Upper lobe of left lung (tissue), 6 donors: ENCODE measurements at regions not wholly inside any gene's neighbourhood (a gene's known extent, or its start where the extent isn't known, plus 50 kb on each side); places are given as distances from the start of the nearest gene placed in this dataset.
"Not testable (repeated sequence)": the region's sequence is repeated elsewhere in the genome, so short reads cannot be mapped to it uniquely, and the experiment has no call there.

Experiments used
- ATAC-seq, 2 donors: fragments of 200-7000 bp; cut with Tn5 transposase; one replicate each; pipeline ENCODE4 v1.9.1; 2022; ENCODE audit warnings: mild to moderate bottlenecking in 2 of 2, moderate library complexity in 2 of 2; ENCODE audit not compliant: low FRiP score in 2 of 2
- DNase-seq, 2 donors: peaks; one replicate each; pipeline ENCODE4 v3.0.0-alpha.2; 2019 to 2020
- H3K27ac ChIP-seq, 4 donors: fragments of 200-600 bp; sonication (generic); one replicate each; pipeline ENCODE4 v1.5.1; 2016 to 2019
- H3K27me3 ChIP-seq, 4 donors: fragments of 200-600 bp; sonication (generic); one replicate each; pipeline ENCODE4 v1.5.1; 2017 to 2019
- H3K36me3 ChIP-seq, 4 donors: fragments of 200-600 bp; sonication (generic); one replicate each; pipeline ENCODE4 v1.5.1; 2016 to 2019
- H3K4me1 ChIP-seq, 4 donors: fragments of 200-600 bp; sonication (generic); one replicate each; pipeline ENCODE4 v1.5.1; 2018 to 2019
- H3K4me3 ChIP-seq, 4 donors: fragments of 200-600 bp; sonication (generic); one replicate each; pipeline ENCODE4 v1.5.1; 2017 to 2019; ENCODE audit warnings: mild to moderate bottlenecking in 2 of 4, moderate library complexity in 1 of 4
- H3K9me3 ChIP-seq, 4 donors: fragments of 200-600 bp; sonication (generic); one replicate each; pipeline ENCODE4 v1.5.1; 2018 to 2019
- WGBS, 2 donors: methylation state at CpG; one replicate each; pipeline ENCODE4 v1.1.5; 2017 to 2018; 5-methylcytosine and 5-hydroxymethylcytosine counted together
- donor health status: DM: no; HTN: no; CAD: no; lungs with moderate emphysema.
- donor health status: DM: no; HTN: yes; CAD: no; lungs with severe emphysema.

- H3K27me3 ChIP-seq, H3K36me3 ChIP-seq, H3K4me1 ChIP-seq, H3K27ac ChIP-seq, H3K4me3 ChIP-seq, ATAC-seq, H3K9me3 ChIP-seq: not testable (repeated sequence)
- DNase-seq = peak in 1 of 2 donors; percentile 15
- 83 to 91% methylated on average over 5 to 9 of the region's 10 CpGs for WGBS, 2 donors
Measured at GRCh38 chr2:87521057-87521456, 226.8 kb upstream of the PLGLB2 start.

- not testable (repeated sequence) for H3K9me3 ChIP-seq, ATAC-seq, H3K4me1 ChIP-seq, DNase-seq, H3K27ac ChIP-seq, H3K36me3 ChIP-seq, H3K27me3 ChIP-seq, H3K4me3 ChIP-seq
- WGBS, 2 donors = 83 to 87% methylated on average over 4 to 6 of the region's 7 CpGs
Measured at GRCh38 chr2:87521489-87521888, 226.4 kb upstream of the PLGLB2 start.

DNA sequence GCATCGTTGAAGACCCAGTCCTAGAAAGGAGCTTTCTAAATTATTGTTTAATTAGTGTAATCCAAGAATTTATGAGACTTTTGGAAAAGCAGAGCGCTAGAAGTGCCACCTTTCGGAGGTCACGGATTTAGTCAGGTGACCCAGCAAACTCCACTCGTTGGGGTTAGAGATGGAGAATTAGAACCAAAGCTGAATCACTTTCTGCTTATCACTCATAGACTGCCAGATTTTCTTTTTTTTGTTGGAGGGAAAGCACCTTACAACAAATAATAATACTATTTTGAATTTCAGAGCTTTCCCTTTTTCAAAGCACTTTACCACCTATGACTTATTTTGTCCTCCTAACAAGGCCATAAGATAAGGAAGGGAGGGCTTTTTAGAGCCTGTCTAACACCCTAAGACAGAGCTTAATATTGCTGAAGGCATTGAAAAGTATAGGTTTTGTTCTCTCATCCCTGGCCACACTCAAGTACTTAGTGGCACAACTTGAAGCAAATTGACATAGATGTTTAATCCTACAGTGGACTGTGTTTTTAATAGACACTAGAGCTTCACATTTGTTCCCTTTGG is 223.2 kb upstream of the PLGLB2 start:
- WGBS, 2 donors = 73 to 94% methylated on average over 5 of the region's 5 CpGs

DNA sequence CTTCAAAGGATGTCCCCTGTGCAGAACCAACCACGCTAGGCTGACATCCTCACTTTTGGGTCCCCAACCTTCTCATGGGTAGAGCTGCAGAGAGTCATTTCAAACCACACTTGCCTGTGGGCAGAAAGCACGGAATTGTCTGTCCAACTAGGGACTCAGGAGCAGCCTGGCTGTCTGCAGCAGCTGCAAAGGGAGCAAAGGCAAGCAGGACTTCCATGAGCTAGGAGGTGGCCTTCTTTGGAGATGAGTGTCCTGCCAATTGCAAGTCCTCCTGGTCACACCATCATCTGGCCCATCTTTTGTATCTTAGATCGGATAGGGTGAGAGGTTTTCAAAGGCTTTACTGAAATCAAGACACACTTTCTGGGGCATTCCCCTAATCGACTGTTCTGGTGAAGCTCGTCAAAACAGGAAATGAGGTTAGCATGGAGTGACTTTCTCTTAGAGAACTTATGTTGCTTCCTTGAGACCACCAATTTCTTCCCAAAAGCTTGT is 222.3 kb upstream of the PLGLB2 start:
- H3K4me3 ChIP-seq, H3K27me3 ChIP-seq, H3K9me3 ChIP-seq, H3K36me3 ChIP-seq, ATAC-seq, DNase-seq, H3K4me1 ChIP-seq: not testable (repeated sequence)
- H3K27ac ChIP-seq = peak overlapping the region in 1 of 4 donors; percentile 40
- 80% methylated on average over 1 of the region's 5 CpGs; no CpG with 5 or more reads in 1 of the 2 donors for WGBS, 2 donors

More for the DNA sequence above, 223.2 kb upstream of the PLGLB2 start:
- not testable (repeated sequence) for H3K27ac ChIP-seq, H3K9me3 ChIP-seq, H3K4me3 ChIP-seq, ATAC-seq, H3K36me3 ChIP-seq, DNase-seq, H3K4me1 ChIP-seq, H3K27me3 ChIP-seq

GRCh38 chr2:87526258-87526657 is 221.6 kb upstream of the PLGLB2 start:
- no CpG with 5 or more reads among the region's 5 CpGs for WGBS, 2 donors
- not testable (repeated sequence) for H3K4me1 ChIP-seq, DNase-seq, ATAC-seq, H3K27ac ChIP-seq, H3K9me3 ChIP-seq, H3K4me3 ChIP-seq, H3K27me3 ChIP-seq, H3K36me3 ChIP-seq

- not testable (repeated sequence) for H3K27me3 ChIP-seq, H3K4me3 ChIP-seq, H3K36me3 ChIP-seq, ATAC-seq, H3K9me3 ChIP-seq, H3K27ac ChIP-seq, H3K4me1 ChIP-seq, DNase-seq
- WGBS, 2 donors = 43 to 79% methylated on average over 4 of the region's 7 CpGs
Measured at GRCh38 chr2:87531968-87532715, 215.7 kb upstream of the PLGLB2 start.

DNA sequence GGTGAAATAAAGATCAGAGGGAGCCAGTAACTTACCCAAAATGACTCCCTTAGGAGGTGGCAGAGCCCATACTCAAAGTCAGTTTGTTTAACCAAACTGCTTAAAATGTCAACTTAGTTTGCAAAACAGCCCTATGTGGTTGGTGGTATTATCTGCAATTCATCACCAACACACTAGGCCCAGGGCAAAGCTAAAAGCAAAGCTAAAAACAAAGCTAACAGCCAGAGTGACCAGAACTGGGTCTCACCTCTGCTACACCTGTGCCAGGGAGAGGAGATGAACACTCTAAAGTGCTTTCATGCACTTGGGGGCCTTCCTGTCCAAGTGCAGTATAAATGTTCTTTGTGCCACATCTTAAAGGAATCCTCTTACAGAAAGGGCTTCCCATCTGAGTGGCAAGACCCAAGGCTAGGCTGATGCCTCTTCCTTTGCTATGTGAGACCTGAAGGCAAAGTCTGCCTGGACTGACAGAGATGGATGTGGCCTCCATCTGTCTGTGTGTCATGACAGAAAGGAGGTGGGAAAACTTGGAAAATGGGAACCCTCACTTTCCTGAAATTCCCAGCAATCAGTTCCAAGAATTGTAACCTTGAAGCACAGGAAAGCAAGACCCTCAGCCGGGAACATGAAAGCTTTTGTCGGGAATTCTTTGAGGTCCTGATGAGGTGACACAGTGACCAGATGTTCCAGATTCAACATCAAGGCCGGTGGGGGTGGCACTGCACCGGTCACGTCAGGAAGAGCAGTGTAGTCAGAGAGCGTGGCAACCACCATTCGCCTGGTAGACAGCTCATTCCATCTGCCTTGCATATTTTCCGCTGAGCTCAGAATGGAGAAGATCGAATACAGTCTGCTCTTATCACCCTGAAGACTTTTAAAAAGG is 214.3 kb upstream of the PLGLB2 start:
- not testable (repeated sequence) for H3K27ac ChIP-seq, H3K36me3 ChIP-seq, H3K9me3 ChIP-seq, H3K4me1 ChIP-seq, H3K4me3 ChIP-seq, H3K27me3 ChIP-seq, DNase-seq
- WGBS, 2 donors = no CpG with 5 or more reads among the region's 9 CpGs
- peak in 1 of 2 donors; percentile 7 for ATAC-seq

DNA sequence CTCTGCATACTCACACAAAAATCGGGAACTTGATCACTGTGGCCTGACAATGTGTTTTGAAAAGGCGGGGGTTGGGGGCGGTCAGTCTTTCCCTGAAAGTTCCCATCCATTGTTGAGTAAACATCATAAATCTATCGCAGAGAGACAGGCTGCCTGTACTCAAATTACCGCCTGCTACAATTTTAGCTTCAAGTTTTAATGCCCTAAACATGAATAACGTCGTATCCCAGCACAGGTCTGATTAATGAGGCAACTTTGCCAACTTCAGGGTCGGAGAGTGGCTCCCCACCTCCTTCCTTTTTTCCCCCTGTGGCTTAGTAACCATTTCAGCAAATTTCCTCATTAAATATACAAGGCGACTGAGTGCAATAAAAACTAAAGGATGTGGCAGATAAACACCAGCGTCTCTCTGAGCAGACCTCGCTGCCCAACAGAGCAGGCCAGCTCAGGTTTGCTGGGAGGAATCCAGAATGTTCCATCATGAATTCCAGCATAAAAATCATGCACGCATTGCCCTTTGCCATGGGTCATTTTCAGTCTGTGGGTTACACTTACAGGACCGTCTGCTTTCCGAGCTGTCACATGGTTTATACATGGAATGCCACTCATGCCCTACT is 213.5 kb upstream of the PLGLB2 start:
- not testable (repeated sequence) for H3K9me3 ChIP-seq, H3K27ac ChIP-seq, H3K27me3 ChIP-seq, DNase-seq, H3K4me1 ChIP-seq, H3K4me3 ChIP-seq, ATAC-seq, H3K36me3 ChIP-seq
- no CpG with 5 or more reads among the region's 14 CpGs for WGBS, 2 donors

DNA sequence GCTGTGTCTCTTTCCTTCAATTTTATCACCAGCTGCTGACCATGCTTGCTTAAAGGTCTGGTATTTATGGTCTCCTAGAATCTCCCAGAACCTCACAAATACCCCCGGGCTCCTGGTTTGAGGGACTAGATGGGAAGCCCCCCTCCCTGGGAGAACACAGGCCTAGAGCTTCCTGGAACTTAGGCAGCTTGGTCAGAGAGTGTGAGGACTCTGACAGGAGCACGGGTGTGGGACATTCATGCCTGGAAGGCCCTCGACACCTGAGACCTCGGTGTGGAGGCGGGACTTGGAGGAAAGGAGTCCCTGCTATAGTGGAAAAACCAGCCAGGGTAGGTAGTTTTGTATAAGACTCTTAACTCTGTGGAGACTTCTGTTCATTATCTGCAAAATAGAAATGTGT is 211.5 kb upstream of the PLGLB2 start:
- WGBS, 2 donors = 100% methylated on average over 1 of the region's 5 CpGs; no CpG with 5 or more reads in 1 of the 2 donors
- not testable (repeated sequence) for H3K27me3 ChIP-seq, H3K36me3 ChIP-seq, H3K27ac ChIP-seq, H3K4me1 ChIP-seq, H3K9me3 ChIP-seq, DNase-seq, ATAC-seq, H3K4me3 ChIP-seq

- DNase-seq, ATAC-seq, H3K27me3 ChIP-seq, H3K27ac ChIP-seq, H3K36me3 ChIP-seq, H3K4me3 ChIP-seq, H3K9me3 ChIP-seq, H3K4me1 ChIP-seq: not testable (repeated sequence)
- 82 to 91% methylated on average over 3 of the region's 8 CpGs for WGBS, 2 donors
Measured at GRCh38 chr2:87537251-87537671, 210.6 kb upstream of the PLGLB2 start.

DNA sequence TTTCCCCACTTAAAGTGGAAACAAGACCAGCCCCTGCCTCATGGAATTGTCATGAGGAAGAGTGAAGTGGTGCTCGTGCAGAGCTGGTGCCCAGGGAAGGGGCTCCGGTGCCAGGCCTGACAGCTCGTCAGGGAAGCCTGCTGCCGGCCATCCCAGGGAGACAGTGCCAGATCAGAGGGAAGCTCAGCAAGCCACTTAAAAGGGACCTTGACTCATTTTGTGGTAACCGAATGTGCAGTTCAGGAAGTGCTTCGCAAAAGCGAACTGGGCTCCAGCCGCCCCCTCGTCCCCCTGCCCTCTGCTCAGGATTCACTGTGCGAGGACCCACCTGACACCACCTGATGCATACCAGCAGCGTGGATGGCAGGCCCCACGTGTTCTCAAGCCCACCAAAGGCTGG is 209.6 kb upstream of the PLGLB2 start:
- 80 to 83% methylated on average over 1 to 4 of the region's 12 CpGs for WGBS, 2 donors
- not testable (repeated sequence) for DNase-seq, H3K9me3 ChIP-seq, ATAC-seq, H3K27ac ChIP-seq, H3K27me3 ChIP-seq, H3K4me3 ChIP-seq, H3K4me1 ChIP-seq, H3K36me3 ChIP-seq

- DNase-seq, H3K4me3 ChIP-seq, H3K27ac ChIP-seq, H3K36me3 ChIP-seq, H3K27me3 ChIP-seq, H3K4me1 ChIP-seq, H3K9me3 ChIP-seq: not testable (repeated sequence)
- 85% methylated on average over 4 to 11 of the region's 15 CpGs for WGBS, 2 donors
- ATAC-seq = peak; percentile 24 to 46
Measured at GRCh38 chr2:87539151-87539943, 208.5 kb upstream of the PLGLB2 start.
